ENCODE measurements at regions not wholly inside any gene's neighbourhood (a gene's known extent, or its start where the extent isn't known, plus 50 kb on each side); places are given as distances from the start of the nearest gene placed in this dataset.

- TF ChIP-seq EZH2phosphoT487 (IDR thresholded peaks at IDR 0.05; ENCODE audit: insufficient read depth, low read depth) (no peak), EZH2 (IDR thresholded peaks at IDR 0.05; ENCODE audit: insufficient read depth, poor library complexity, severe bottlenecking) (no peak)
Observed at GRCh38 chr20:6909608-6910007, 142.1 kb downstream of the BMP2 start.

All from GM23248 (cell line).